Thyroid gland (tissue), 4 donors: ENCODE measurements at regions not wholly inside any gene's neighbourhood (a gene's known extent, or its start where the extent isn't known, plus 50 kb on each side); places are given as distances from the start of the nearest gene placed in this dataset.

Experiments
- POLR2A ChIP-seq, 2 donors: fragments of 450-650 bp; IDR thresholded peaks; one replicate each; pipeline ENCODE4 v1.6.1; 2017; ENCODE audit warnings: antibody characterized with exemption in 2 of 2, mild to moderate bottlenecking in 2 of 2, moderate library complexity in 1 of 2
- TF ChIP-seq, protein P1 (sequence below), 6 experiments: fragments of 200-600 bp in 3 of 6; fragments of 450-650 bp in 3 of 6; sonication (generic) in 3 of 6; IDR thresholded peaks; one replicate each; pipeline ENCODE4 v1.5.1; 2016 to 2019; ENCODE audit warnings: antibody characterized with exemption in 6 of 6, mild to moderate bottlenecking in 2 of 6, inconsistent platforms in 1 of 6, moderate library complexity in 1 of 6

DNA sequence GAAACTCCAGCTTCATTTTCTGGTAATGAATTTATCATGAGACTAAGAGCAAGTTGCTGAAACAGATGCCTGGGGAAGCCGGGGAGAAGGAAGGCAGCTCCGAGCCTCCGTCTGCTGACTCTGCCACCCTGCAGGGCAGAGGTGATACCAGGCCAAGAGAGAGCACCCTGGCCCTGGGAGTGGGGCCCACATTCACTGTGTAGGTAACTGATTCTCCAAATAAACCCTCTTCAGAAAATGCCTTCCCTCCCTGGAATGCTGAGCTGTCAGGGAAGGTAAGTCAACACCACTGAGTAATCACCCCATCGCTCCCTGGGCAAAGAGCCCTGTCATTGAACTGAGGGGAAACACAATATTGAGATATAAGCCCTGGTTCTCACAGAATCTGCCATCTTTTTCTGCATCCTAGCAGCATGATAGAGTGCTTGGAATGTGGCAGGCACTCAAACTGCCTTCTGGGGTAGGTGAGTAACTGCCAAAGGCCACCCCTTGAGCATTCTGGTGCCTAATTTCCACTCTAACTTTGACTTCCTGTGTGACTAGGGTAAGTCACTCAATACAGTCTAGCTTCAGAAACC, 147.6 kb downstream of the SPATA19 start:
- TF ChIP-seq POLR2A (IDR thresholded peaks at IDR 0.05), result no peak
- TF ChIP-seq, protein P1, sequence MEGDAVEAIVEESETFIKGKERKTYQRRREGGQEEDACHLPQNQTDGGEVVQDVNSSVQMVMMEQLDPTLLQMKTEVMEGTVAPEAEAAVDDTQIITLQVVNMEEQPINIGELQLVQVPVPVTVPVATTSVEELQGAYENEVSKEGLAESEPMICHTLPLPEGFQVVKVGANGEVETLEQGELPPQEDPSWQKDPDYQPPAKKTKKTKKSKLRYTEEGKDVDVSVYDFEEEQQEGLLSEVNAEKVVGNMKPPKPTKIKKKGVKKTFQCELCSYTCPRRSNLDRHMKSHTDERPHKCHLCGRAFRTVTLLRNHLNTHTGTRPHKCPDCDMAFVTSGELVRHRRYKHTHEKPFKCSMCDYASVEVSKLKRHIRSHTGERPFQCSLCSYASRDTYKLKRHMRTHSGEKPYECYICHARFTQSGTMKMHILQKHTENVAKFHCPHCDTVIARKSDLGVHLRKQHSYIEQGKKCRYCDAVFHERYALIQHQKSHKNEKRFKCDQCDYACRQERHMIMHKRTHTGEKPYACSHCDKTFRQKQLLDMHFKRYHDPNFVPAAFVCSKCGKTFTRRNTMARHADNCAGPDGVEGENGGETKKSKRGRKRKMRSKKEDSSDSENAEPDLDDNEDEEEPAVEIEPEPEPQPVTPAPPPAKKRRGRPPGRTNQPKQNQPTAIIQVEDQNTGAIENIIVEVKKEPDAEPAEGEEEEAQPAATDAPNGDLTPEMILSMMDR (IDR thresholded peaks at IDR 0.05), result no peak
